Suprapubic skin (tissue), 4 donors: ENCODE measurements at regions not wholly inside any gene's neighbourhood (a gene's known extent, or its start where the extent isn't known, plus 50 kb on each side); places are given as distances from the start of the nearest gene placed in this dataset.

Experiments used
- POLR2A ChIP-seq, 2 donors: fragments of 450-650 bp; IDR thresholded peaks; one replicate each; pipeline ENCODE4 v1.6.1; 2017; ENCODE audit warnings: antibody characterized with exemption in 2 of 2, mild to moderate bottlenecking in 2 of 2, moderate library complexity in 2 of 2
- POLR2AphosphoS5 ChIP-seq, 3 donors: sonication (generic); formaldehyde crosslinking; IDR thresholded peaks; one replicate each; pipeline ENCODE4 v1.6.1; 2017; ENCODE audit warnings: antibody characterized with exemption in 3 of 3
- TF ChIP-seq, protein P1 (sequence below), 2 donors: fragments of 200-600 bp in 1 of 2; fragments of 450-650 bp in 1 of 2; sonication (generic) in 1 of 2; IDR thresholded peaks; one replicate each; pipeline ENCODE4 v1.5.1; 2016 to 2019; ENCODE audit warnings: antibody characterized with exemption in 2 of 2, mild to moderate bottlenecking in 1 of 2, moderate library complexity in 1 of 2

DNA sequence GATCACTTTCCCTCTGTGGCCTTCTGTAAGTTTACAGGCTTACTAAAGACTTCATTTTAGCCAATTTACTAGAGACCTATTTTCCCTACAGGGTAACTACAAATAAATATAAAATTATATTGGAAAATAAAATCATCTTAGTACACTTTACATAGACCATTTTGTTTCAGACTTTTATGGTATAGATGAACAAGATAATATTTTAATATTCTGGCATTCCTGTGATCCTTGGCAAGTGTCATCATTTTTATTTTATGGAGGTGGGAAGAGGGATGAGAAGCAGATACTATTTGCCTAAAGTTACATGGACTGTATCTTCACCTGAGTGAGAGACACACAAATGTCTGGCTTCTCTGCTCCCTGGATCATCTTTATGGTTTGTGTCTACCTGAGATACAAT is 149.6 kb upstream of the CWC22 start:
- TF ChIP-seq, protein P1, sequence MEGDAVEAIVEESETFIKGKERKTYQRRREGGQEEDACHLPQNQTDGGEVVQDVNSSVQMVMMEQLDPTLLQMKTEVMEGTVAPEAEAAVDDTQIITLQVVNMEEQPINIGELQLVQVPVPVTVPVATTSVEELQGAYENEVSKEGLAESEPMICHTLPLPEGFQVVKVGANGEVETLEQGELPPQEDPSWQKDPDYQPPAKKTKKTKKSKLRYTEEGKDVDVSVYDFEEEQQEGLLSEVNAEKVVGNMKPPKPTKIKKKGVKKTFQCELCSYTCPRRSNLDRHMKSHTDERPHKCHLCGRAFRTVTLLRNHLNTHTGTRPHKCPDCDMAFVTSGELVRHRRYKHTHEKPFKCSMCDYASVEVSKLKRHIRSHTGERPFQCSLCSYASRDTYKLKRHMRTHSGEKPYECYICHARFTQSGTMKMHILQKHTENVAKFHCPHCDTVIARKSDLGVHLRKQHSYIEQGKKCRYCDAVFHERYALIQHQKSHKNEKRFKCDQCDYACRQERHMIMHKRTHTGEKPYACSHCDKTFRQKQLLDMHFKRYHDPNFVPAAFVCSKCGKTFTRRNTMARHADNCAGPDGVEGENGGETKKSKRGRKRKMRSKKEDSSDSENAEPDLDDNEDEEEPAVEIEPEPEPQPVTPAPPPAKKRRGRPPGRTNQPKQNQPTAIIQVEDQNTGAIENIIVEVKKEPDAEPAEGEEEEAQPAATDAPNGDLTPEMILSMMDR (IDR thresholded peaks at IDR 0.05): no peak
- TF ChIP-seq POLR2A (IDR thresholded peaks at IDR 0.05) (no peak), POLR2AphosphoS5 (IDR thresholded peaks at IDR 0.05) (no peak)
